ENCODE measurements at regions not wholly inside any gene's neighbourhood (a gene's known extent, or its start where the extent isn't known, plus 50 kb on each side); places are given as distances from the start of the nearest gene placed in this dataset.

- TF ChIP-seq CTCF (IDR thresholded peaks at IDR 0.05; ENCODE audit: borderline replicate concordance, extremely low read depth, insufficient read depth) = no peak
- no peak overlapping the region for H3K27ac ChIP-seq (ENCODE audit: low read depth in 2 of 2, low read length in 2 of 2)
- no peaks in the 10 kb centered on the region for H3K9me3 ChIP-seq (ENCODE audit: control insufficient read depth in 2 of 3, insufficient read depth in 1 of 3, low read length in 3 of 3)
- H3K4me1 ChIP-seq (ENCODE audit: control insufficient read depth in 2 of 3, insufficient read depth in 2 of 3, low read depth in 1 of 3, low read length in 3 of 3) = peaks cover 0 to 10% (median under 1%) of the 10 kb centered on the region in 3 donors
- intact Hi-C loops (cut with DNase I) = no loop called here
- H3K27me3 ChIP-seq (ENCODE audit: control insufficient read depth, insufficient read depth, low read length) = no peaks in the 10 kb centered on the region
- FAIRE-seq = no peak
- H3K4me3 ChIP-seq (ENCODE audit: low read length in 3 of 3) = no peak overlapping the region
- DNase-seq = no peak
- no peak overlapping the region for H3K9ac ChIP-seq (ENCODE audit: low read length in 3 of 3)
- H3K36me3 ChIP-seq (ENCODE audit: control insufficient read depth in 2 of 3, insufficient read depth in 3 of 3, low read length in 3 of 3) = no peaks in the 10 kb centered on the region
Measured at GRCh38 chr13:40346592-40346991, 319.8 kb downstream of the FOXO1 start.

GRCh38 chr13:40348096-40348679 lies 318.3 kb downstream of the FOXO1 start:
- DNase-seq (no peak), FAIRE-seq (no peak)
- Histone ChIP-seq H3K27me3 (ENCODE audit: control insufficient read depth, insufficient read depth, low read length) (no peaks in the 10 kb centered on the region), H3K9ac (ENCODE audit: low read length in 3 of 3) (no peak overlapping the region), H3K36me3 (ENCODE audit: control insufficient read depth in 2 of 3, insufficient read depth in 3 of 3, low read length in 3 of 3) (no peaks in the 10 kb centered on the region), H3K4me3 (ENCODE audit: low read length in 3 of 3) (no peak overlapping the region), H3K9me3 (ENCODE audit: control insufficient read depth in 2 of 3, insufficient read depth in 1 of 3, low read length in 3 of 3) (no peaks in the 10 kb centered on the region), H3K27ac (ENCODE audit: low read depth in 2 of 2, low read length in 2 of 2) (no peak overlapping the region), H3K4me1 (ENCODE audit: control insufficient read depth in 2 of 3, insufficient read depth in 2 of 3, low read depth in 1 of 3, low read length in 3 of 3) (peaks cover 0 to 10% (median 3%) of the 10 kb centered on the region in 3 donors)
- intact Hi-C loops (cut with DNase I) = no loop called here
- no peak for TF ChIP-seq CTCF (IDR thresholded peaks at IDR 0.05; ENCODE audit: borderline replicate concordance, extremely low read depth, insufficient read depth)

GRCh38 chr13:40350283-40350992 lies 316.0 kb downstream of the FOXO1 start:
- Histone ChIP-seq H3K4me3 (ENCODE audit: low read length in 3 of 3) (no peak overlapping the region), H3K27me3 (ENCODE audit: control insufficient read depth, insufficient read depth, low read length) (no peaks in the 10 kb centered on the region), H3K36me3 (ENCODE audit: control insufficient read depth in 2 of 3, insufficient read depth in 3 of 3, low read length in 3 of 3) (no peaks in the 10 kb centered on the region), H3K27ac (ENCODE audit: low read depth in 2 of 2, low read length in 2 of 2) (no peak overlapping the region), H3K9ac (ENCODE audit: low read length in 3 of 3) (no peak overlapping the region), H3K4me1 (ENCODE audit: control insufficient read depth in 2 of 3, insufficient read depth in 2 of 3, low read depth in 1 of 3, low read length in 3 of 3) (peaks cover 0 to 3% (median 3%) of the 10 kb centered on the region in 3 donors), H3K9me3 (ENCODE audit: control insufficient read depth in 2 of 3, insufficient read depth in 1 of 3, low read length in 3 of 3) (no peaks in the 10 kb centered on the region)
- DNase-seq (no peak), FAIRE-seq (no peak)
- intact Hi-C loops (cut with DNase I) = no loop called here
- TF ChIP-seq CTCF (IDR thresholded peaks at IDR 0.05; ENCODE audit: borderline replicate concordance, extremely low read depth, insufficient read depth) = no peak
